Retinal pigment epithelial cell (primary cell): ENCODE measurements at regions not wholly inside any gene's neighbourhood (a gene's known extent, or its start where the extent isn't known, plus 50 kb on each side); places are given as distances from the start of the nearest gene placed in this dataset.

Experiments used
- DNase-seq: peaks from one replicate; pipeline ENCODE4 v3.0.0-alpha.2; 2010; ENCODE audit warnings: low read depth
- H3K4me3 ChIP-seq: 2 replicates; pipeline ENCODE4 v1.5.1; 2011; ENCODE audit warnings: mild to moderate bottlenecking, low read length, control low read depth, moderate library complexity
- TF ChIP-seq, protein P1 (sequence below): conservative IDR thresholded peaks from 2 replicates; pipeline ENCODE4 v1.5.1; 2011; ENCODE audit warnings: low read depth, low read length, control low read depth, inconsistent platforms

DNA sequence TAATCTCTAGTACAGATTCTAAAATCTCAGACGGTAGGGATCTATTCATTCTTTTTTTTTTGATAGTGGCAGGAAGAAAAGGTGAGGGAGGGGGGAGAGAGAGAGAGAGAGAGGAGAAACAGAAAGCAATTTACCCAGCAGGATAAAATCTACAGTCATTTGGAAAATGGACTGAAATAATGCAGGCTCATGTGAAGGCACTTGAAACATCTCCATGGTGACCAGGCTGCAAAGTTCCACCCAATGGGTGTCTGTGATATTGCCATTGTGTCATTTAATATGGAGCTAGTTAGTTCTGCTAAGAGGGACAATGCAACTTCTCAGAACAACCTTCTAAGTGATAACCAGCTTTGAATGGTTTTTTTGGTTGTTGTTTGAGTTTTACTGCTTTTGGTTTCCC, 165.2 kb upstream of the RAG2 start:
- H3K4me3 ChIP-seq = no peak overlapping the region
- TF ChIP-seq, protein P1, sequence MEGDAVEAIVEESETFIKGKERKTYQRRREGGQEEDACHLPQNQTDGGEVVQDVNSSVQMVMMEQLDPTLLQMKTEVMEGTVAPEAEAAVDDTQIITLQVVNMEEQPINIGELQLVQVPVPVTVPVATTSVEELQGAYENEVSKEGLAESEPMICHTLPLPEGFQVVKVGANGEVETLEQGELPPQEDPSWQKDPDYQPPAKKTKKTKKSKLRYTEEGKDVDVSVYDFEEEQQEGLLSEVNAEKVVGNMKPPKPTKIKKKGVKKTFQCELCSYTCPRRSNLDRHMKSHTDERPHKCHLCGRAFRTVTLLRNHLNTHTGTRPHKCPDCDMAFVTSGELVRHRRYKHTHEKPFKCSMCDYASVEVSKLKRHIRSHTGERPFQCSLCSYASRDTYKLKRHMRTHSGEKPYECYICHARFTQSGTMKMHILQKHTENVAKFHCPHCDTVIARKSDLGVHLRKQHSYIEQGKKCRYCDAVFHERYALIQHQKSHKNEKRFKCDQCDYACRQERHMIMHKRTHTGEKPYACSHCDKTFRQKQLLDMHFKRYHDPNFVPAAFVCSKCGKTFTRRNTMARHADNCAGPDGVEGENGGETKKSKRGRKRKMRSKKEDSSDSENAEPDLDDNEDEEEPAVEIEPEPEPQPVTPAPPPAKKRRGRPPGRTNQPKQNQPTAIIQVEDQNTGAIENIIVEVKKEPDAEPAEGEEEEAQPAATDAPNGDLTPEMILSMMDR = no peak
- DNase-seq = no peak

DNA sequence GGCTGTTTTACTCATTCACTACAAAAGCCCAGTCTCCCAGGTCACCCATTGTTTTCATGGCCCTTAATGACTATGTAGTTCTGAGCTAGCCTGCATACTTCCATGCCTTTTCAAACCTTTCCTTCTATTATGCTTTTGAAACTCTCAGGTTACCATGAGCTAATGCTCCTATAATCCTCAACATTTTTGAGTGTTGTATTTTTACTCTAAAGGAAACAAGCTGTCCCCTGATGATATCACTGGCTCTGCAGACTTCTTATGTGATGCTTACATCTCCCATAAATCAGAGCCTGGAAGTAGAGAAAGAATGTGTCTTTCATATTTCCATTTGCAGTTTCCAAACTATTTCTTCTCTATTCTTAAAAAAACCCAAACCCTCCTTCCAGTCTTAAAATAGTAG, 159.0 kb upstream of the RAG2 start:
- no peak for DNase-seq
- H3K4me3 ChIP-seq = no peak overlapping the region
- TF ChIP-seq, protein P1 = no peak

- no peak for DNase-seq
- TF ChIP-seq, protein P1 = no peak
- H3K4me3 ChIP-seq = no peak overlapping the region
These were observed 155.9 kb upstream of the RAG2 start for GRCh38 chr11:36753960-36754359.

GRCh38 chr11:36751996-36752395, 154.0 kb upstream of the RAG2 start:
- no peak for DNase-seq
- TF ChIP-seq, protein P1 = no peak
- H3K4me3 ChIP-seq = no peak overlapping the region

GRCh38 chr11:36751335-36751781, 153.3 kb upstream of the RAG2 start:
- TF ChIP-seq, protein P1 = no peak
- no peak for DNase-seq
- H3K4me3 ChIP-seq = no peak overlapping the region

DNA sequence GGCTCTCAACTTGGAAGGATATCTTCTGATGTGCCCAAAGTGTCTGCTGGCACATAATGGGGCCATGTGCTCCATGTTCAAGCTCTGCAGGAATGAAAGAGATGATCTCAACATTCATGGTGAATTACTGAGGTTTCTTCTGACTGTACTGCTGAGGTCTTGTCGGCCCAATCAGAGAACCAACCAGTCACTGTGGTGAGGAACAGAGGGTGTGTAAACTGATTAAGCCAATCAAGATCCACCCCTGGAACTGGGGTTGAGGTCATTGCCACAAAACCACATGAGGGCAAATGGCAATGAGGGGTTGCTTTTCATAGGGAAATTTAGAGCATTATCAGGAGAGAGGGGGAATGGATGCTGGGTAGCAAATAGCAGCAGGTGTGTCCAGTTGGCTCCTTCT, 152.3 kb upstream of the RAG2 start:
- TF ChIP-seq, protein P1 = no peak
- H3K4me3 ChIP-seq = no peak overlapping the region
- DNase-seq = no peak

GRCh38 chr11:36748836-36749235, 150.8 kb upstream of the RAG2 start:
- TF ChIP-seq, protein P1 = no peak
- no peak for DNase-seq
- H3K4me3 ChIP-seq = no peak overlapping the region
